ENCODE measurements at regions not wholly inside any gene's neighbourhood (a gene's known extent, or its start where the extent isn't known, plus 50 kb on each side); places are given as distances from the start of the nearest gene placed in this dataset.
A peak's percentile ranks its signal among the peaks of the same experiment; 100 is the strongest.

- no peak for DNase-seq
Measured at GRCh38 chr12:97182769-97183168, 275.7 kb downstream of the NEDD1 start.

GRCh38 chr12:97184127-97184773, 277.2 kb downstream of the NEDD1 start:
- no peak for DNase-seq

DNA sequence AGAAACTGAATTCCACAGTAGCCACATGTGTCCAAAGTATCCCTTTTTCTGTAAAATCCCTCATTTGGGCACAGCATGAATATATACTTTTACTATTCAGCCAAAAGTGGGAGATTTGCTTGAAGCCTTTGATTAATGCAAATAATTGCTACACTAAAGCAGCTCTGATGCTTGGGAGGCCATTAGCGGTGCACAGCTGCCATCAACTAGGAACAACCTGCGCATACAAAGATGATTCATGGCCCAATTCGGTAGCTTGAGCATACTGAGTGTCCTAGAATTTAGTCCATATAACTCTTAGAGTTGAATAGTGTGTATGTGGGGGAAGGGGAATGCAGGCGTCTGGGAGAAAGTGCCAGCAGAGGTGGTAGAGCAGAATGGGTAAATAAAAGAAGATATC, 277.0 kb upstream of the RMST start:
- DNase-seq = no peak

DNA sequence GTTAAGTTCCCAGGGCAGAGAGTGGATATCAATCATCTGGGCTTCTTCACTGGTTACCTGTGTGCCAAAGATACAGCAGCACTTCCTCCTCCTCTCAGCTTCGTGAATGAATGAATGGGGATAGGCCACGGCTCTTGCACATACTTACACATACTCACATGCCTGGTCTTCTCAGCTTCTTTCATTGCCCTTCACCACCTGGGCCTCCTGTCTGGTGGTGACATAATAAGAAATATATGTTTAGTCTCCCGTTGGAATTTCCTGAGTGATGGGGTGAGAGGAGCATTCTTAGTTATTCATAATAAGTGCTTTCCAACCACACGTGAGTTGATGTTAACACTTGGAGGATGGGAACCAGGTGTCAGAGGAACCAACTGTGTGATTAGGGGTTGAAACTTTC, 268.1 kb upstream of the RMST start:
- no peak for DNase-seq

- no peak for DNase-seq
Measured at GRCh38 chr12:97200181-97200580, 262.4 kb upstream of the RMST start.

DNA sequence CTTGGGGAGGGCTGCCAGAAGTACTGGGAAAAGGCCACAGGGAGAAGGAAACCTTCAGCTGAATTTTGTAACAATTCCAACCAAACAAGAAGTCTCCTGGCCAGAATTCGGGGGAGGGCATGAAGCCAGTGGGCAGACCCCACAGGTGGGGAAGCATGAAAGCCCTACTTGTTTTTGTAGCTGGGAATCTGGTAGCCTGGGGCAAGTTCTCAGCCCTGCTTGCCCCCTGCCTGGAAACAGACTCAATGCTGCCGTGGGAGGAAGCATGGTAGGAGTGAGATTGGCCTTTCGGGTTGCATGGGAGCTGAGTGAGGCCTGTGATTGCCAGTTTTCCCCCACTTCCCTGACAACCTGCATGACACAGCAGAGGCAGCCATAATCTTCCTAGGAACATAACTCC, 259.2 kb upstream of the RMST start:
- DNase-seq = no peak

DNA sequence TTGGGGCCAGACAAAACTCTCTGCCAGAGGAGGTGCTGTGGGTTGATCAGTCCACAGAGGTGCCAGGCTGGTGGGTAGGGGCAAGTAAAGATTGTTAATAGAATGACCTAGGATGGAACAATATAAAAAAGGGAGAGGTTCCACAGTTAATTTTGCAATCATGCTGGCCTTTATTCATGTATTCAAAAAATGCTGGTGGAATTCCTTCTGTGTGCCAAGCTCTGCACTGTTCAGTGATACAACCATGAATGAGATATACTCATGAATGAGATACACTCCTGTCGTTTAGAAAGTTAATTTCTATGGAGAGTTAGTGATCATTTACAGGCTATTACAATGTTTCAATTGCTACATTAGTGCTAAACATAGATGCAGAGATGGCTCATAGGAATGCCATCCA, 252.6 kb upstream of the RMST start:
- no peak for DNase-seq

- no peak for DNase-seq
Measured at GRCh38 chr12:97211416-97211930, 251.1 kb upstream of the RMST start.

GRCh38 chr12:97216848-97217247, 245.8 kb upstream of the RMST start:
- DNase-seq = no peak

GRCh38 chr12:97222391-97222790, 240.2 kb upstream of the RMST start:
- no peak for DNase-seq

- DNase-seq = no peak
Measured at GRCh38 chr12:97223419-97223818, 239.2 kb upstream of the RMST start.

DNA sequence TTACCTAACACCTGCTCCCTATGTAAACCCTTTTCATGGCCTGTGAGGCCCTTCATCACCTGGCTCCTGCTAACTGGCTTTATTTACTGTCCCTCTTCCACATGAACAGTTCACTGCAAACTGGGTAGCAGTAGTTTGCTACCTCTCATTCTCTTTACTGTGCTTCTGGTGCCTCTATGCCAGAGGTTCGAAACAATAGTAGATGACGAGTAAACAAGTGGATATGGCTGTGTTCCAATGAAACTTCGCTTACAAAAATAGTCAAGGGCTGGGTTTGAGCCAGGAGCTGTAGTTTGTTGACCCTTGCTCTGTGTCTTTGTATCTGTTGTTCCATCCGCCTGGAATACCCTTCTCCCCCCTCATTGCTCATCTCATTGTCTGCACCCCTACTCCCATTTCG, 233.6 kb upstream of the RMST start:
- DNase-seq = no peak

GRCh38 chr12:97235102-97235501, 227.5 kb upstream of the RMST start:
- no peak for DNase-seq

DNA sequence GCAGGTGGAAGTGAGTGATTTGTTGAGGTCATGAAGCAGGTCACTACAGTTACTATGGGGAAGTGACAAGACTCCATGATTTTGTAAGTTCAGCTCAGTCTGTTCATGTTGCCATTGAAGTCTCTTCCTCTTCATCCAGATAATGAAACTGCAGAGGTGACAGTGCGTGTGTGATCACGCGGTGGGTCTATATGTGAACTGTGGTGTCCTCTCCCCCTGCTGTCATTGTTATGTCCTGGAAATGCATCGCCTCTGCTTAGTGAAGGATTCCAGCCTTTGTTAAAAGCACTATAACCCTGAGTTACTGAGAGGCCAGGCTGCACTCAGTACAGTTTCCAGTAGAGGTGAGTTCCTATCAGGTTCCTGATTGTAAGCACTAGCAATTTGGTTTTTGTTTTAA, 216.2 kb upstream of the RMST start:
- no peak for DNase-seq

DNA sequence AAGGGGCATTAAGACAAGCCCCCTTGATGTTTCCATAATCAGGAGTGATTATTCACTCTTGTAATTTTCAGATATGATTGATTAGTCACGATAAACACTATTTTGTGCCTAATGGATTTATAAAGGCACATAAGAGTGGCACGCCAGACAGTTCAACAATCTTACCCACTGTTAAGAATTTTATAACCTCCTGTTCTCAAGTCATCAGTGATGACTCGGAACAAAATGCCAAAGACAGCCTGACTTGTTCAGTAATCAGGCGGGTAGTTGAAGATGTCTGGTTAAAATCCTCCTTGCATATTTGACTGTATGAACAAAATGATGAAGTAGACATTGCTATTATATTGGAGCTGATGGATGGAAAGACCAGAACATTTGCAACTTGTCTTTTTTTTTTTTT, 212.1 kb upstream of the RMST start:
- no peak for DNase-seq

DNA sequence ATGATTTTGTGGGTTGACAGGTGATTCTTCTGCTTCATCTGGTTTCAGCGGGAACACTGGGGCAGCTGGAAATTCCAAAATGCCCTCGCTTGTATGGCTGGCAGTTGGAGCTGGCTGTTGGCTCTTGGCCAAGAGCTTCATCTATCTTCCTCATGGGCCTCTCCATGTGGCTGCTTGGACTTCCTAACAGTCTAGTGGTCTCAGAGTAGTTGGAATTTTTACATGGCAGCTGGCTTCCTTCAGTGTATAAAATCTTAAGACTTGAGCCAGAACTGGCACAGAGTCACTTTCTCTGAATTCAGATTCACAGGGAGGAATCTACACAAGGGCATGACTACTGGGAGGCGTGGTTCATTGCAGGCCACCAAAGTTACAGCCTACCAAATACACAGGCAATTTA, 204.9 kb upstream of the RMST start:
- DNase-seq = no peak

DNA sequence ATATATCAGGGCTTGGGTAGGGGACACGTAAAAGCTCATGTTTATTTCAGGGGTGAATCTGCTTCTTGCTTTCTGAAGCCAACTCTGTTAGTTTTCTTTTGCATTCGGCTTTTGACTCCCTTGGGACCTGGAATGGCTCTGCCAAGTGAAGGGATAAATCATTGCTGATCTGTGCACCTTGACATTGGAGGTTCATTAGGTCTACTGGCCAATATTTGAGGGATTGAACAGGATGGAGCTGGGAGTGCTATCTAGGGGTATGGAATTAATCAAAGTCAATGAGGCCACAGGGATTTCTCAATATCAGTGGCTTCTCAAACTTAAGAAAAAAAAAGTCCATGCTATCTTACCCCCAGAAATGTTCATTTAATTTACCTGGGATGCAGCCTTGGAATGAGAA, 203.5 kb upstream of the RMST start:
- no peak for DNase-seq

DNA sequence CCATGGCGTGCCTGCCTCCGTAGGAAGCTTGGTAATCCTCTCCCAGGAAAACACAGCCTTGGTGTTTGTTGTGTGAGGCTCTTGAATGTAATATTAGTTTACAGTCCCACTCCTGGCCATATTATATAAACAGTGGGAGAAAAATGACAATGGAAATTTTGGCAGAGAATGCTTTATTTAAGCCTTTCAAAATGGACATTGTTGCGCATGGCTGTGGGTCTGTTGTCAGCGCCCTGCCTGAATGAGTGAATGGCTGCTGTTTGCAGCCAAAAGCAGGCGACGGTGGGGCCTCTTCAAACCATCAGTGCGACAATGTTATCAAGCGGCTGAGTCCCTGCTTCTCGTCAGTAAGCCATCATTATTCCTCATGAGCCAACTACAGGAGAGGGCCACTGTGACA, 201.8 kb upstream of the RMST start:
- DNase-seq = no peak

DNA sequence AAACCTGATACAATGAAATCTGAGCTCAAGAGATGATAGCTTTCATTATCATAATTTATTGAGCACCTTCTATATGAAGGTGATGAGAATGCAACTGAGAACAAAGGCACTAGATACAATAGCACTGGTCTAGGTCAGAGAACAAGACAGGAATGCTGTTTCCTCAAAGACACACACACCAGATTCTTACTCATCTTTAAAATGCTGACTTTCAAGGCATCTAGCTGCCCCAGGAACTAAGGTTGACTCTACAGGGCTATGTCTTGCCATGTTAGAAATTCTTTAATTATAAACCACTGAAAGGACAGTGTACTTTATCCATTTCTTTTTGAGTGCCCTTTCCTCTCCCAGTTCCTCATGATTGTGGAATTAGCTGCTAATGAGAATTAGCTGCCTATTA, 195.4 kb upstream of the RMST start:
- no peak for DNase-seq

- DNase-seq = no peak
Measured at GRCh38 chr12:97267594-97268202, 194.9 kb upstream of the RMST start.

GRCh38 chr12:97272471-97272870, 190.1 kb upstream of the RMST start:
- DNase-seq = no peak

GRCh38 chr12:97274386-97274785, 188.2 kb upstream of the RMST start:
- peak; percentile 5 for DNase-seq

DNA sequence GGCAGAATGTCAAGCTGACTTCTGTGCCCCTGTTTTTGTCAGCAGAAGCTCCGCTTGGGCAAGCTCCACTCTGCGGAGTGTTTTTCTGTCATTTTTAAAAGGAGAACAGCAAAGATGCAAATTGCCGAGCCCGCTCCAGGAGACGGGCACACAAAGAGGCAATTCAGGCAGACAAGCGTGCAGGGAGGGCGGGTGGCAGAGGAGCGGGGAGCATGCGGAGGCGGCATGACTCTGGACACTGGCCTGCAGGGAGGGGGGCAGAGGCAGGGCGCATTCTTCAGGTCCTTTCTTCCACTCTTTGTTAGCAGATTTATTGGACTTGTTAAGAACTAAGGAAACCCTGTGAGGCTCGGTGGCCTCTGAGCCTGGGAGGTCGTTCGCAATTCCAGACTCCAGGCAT, 187.3 kb upstream of the RMST start:
- peak; percentile 44 for DNase-seq

DNA sequence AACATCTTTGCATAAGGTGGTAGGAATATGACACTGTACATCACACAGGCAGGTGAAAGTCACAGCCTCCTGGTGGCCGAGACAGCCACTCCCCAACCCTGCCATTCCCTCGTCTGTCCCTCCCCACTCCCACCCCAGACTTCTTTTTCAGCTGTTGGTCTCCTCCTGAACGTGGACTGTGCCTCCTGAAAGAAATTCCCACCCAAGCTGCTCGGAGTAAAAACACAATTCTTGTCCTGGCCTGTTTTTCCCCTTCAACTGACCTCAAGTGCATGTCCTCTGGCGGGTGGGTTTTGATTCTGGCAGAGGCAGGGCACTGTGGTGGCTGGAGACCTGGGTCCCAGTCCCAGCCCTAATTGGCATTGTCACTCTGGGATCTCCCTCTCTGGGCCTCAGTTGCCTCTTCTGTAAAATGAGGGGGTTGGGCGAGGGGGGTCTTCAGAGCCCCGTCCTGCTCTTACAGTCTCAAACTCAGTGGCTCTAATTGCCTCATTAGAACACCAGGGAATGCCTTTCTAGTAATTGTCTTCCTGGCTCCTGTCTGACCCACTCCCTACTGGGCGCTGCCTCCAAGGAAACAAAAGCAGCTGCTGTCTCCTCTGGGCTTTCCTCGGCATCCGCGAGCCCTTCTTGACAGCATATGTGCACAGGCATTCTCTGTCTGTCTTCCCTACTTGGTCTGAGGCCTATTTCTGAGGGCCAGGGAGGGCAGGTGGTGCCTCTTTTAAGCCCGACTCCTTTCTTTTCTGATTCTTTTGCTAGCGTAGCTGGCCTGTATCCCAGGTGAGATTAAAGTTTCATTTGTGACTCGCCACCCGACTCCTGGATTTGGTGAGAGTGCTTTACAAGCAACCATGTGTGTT, 186.6 kb upstream of the RMST start:
- peak; percentile 62 for DNase-seq

Data from NCI-H2227 treated with DMSO at 0.1 percent for 48 hours (cell line).